AG04449 (cell line): ENCODE measurements at regions not wholly inside any gene's neighbourhood (a gene's known extent, or its start where the extent isn't known, plus 50 kb on each side); places are given as distances from the start of the nearest gene placed in this dataset.

Source experiments
- CTCF ChIA-PET: fragments of 350-600 bp; formaldehyde crosslinking; extraction: SDS; loops from one replicate; lab custom pipeline; 2021; ENCODE audit warnings: antibody characterized with exemption; lab: Yijun Ruan, JAX
- POLR2A ChIA-PET: fragments of 400-600, 350-600 bp; formaldehyde crosslinking; extraction: SDS; loops from one replicate; lab custom pipeline; 2020; ENCODE audit warnings: antibody characterized with exemption, inconsistent platforms; lab: Yijun Ruan, JAX
- DNase-seq: peaks from one replicate; pipeline ENCODE4 v3.0.0-alpha.2; 2010; ENCODE audit warnings: low read depth, low spot score
- H3K4me3 ChIP-seq: 2 replicates; pipeline ENCODE4 v1.5.1; 2011; ENCODE audit warnings: low read depth, mild to moderate bottlenecking, control low read depth, low read length
- TF ChIP-seq, protein P1 (sequence below): IDR thresholded peaks from one replicate; pipeline ENCODE4 v1.5.1; 2011; ENCODE audit warnings: mild to moderate bottlenecking, moderate library complexity, low read length, control low read depth, inconsistent platforms; ENCODE audit not compliant: insufficient read depth; ENCODE audit errors: missing control alignments

DNA sequence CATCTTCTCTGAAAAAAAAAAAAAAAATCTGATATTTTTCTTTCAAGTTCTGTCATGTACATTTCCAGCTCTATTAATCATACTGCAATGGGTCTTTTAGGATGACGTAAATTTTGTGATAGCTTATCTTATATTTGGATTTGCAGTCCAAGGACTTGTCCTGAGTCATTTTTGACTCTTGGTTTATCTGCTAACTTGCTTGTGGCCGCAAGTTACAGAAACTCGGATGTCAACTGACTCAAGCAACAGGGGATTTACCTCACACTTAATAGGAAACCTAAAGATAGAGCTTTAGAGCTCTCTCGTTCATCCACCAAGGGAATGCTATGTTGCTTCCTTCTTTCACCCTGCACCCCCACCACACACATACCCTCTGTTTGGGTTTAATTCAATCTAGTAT lies 1433.8 kb upstream of the TENM3 start:
- CTCF ChIA-PET, result no interaction called here
- POLR2A ChIA-PET, result no interaction called here
- DNase-seq, result no peak
- TF ChIP-seq, protein P1, sequence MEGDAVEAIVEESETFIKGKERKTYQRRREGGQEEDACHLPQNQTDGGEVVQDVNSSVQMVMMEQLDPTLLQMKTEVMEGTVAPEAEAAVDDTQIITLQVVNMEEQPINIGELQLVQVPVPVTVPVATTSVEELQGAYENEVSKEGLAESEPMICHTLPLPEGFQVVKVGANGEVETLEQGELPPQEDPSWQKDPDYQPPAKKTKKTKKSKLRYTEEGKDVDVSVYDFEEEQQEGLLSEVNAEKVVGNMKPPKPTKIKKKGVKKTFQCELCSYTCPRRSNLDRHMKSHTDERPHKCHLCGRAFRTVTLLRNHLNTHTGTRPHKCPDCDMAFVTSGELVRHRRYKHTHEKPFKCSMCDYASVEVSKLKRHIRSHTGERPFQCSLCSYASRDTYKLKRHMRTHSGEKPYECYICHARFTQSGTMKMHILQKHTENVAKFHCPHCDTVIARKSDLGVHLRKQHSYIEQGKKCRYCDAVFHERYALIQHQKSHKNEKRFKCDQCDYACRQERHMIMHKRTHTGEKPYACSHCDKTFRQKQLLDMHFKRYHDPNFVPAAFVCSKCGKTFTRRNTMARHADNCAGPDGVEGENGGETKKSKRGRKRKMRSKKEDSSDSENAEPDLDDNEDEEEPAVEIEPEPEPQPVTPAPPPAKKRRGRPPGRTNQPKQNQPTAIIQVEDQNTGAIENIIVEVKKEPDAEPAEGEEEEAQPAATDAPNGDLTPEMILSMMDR, result no peak
- no peak overlapping the region for H3K4me3 ChIP-seq

DNA sequence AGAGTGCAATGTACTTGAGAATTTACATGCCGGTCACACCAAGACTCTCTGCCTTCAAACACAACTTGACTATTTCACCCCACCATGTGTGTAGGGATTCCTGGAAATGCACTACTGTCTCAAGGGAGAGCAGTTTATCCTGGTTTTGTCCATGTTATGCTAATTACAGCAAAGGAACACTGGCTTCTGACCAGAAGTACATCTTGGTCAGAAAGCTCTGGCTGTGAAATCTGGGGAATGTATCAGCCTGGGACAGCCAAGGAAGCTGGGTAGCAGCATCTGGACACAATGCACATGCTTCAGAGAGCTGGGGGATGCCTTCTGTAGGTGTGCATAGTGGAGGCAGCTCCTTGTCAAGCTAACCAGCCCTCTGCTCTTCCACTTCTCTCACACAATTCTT lies 1432.6 kb upstream of the TENM3 start:
- CTCF ChIA-PET, result no interaction called here
- POLR2A ChIA-PET, result no interaction called here

DNA sequence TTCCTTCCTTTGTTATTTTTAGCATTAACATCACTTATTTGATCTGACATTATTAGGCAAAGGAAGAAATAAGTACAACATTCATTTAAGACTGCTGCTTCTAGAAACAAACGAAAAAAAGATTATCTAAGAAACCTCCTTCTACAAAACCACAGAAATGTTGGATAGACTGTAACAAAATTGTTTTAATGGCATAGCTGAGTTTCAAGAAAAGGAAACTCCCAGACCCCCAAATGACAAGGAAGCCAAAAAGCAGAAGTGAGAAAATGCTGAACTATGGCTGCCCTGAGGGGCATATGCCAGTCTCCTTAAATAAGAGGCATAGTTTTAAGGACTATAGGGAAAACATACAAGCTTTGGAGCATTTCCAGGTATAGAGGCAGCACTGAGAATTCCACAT lies 1431.6 kb upstream of the TENM3 start:
- CTCF ChIA-PET, result no interaction called here
- DNase-seq, result no peak
- POLR2A ChIA-PET, result no interaction called here

More for the DNA sequence above, 1432.6 kb upstream of the TENM3 start:
- DNase-seq, result no peak
- TF ChIP-seq, protein P1, result no peak
- H3K4me3 ChIP-seq, result no peak overlapping the region

DNA sequence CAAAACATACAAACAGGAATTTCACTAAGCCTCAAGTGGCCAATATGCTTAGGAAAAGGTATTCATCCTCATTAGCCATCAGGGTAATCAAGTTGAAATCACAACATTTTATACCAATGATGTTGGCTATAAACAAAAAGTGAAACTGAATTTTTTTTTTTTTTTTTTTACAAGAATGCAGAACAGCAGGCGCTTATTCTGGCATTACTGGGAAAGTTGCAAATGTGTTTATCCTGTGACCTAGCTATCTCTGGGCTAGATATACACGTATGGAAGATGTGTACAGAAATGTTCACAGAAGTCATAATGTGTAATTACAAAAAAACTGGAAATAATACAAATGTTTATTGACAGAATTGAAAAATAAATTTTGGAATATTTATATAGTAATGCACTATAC lies 1430.4 kb upstream of the TENM3 start:
- DNase-seq, result no peak
- no peak overlapping the region for H3K4me3 ChIP-seq
- TF ChIP-seq, protein P1, result no peak
- ChIA-PET POLR2A (no interaction called here), CTCF (no interaction called here)

More for the DNA sequence above, 1431.6 kb upstream of the TENM3 start:
- H3K4me3 ChIP-seq, result no peak overlapping the region
- TF ChIP-seq, protein P1, result no peak

DNA sequence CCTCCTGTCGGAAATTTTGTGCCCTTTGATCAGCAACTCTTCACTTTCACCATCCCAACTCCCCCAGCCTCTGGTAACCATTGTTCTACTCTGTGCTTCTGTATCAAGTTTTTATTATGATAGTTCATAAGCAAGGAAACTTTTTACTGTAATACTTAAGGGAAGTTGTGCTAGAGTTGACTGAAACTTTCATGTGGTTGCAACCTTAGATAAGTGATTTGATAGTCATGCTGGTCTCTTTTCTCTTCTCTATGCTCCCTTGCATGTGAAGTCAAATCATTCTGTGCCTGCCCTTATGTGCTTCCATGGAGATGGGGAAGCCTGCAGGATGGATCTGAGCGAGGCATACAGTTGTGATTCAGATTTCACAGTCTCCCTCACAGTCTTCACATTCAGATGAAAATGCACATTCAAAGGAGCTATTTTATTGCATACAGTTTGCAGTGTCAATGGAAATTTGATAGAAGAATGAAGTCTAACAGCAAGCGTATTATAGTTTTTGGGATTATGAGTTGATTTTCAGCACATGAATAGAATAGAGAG lies 1428.3 kb upstream of the TENM3 start:
- no peak overlapping the region for H3K4me3 ChIP-seq
- POLR2A ChIA-PET, result no interaction called here
- no peak for DNase-seq

DNA sequence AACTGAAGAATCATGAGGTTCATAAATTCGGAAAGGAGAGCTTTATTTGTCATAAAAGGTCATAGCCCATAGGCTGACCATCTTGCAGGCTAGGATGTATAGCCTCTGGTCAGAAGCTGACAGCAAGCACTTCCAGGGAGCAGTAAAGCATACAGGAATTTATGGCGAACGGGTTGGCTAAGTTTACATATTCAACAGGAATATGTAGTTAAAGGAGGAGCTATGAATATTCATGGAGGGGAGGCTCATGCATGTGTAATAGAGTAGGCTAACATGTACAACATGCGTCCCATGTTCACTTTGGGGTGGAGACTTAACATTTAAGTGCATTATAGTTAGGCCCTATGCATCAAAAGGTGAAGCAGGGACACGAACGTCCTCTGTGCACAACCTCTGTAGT lies 1425.7 kb upstream of the TENM3 start:
- ChIA-PET POLR2A (no interaction called here), CTCF (no interaction called here)
- DNase-seq, result no peak
- TF ChIP-seq, protein P1, result no peak
- H3K4me3 ChIP-seq, result no peak overlapping the region

More for the DNA sequence above, 1428.3 kb upstream of the TENM3 start:
- TF ChIP-seq, protein P1, result no peak
- CTCF ChIA-PET, result no interaction called here
